ENCODE measurements at regions not wholly inside any gene's neighbourhood (a gene's known extent, or its start where the extent isn't known, plus 50 kb on each side); places are given as distances from the start of the nearest gene placed in this dataset.
A peak's percentile ranks its signal among the peaks of the same experiment; 100 is the strongest.

- H3K4me3 Mint-ChIP-seq (ENCODE audit: unreplicated experiment), result no peak overlapping the region
- TF ChIP-seq CTCF (IDR thresholded peaks at IDR 0.05), result no peak
- no peaks in the 10 kb centered on the region for H3K27me3 Mint-ChIP-seq (ENCODE audit: low read depth)
- H3K36me3 Mint-ChIP-seq (ENCODE audit: low read depth), result peaks cover 5% of the 10 kb centered on the region
- peaks cover 14% of the 10 kb centered on the region for H3K9me3 Mint-ChIP-seq (ENCODE audit: low read depth)
- DNase-seq (ENCODE audit: low spot score), result no peak
- peak overlapping the region; percentile 80 for H3K27ac Mint-ChIP-seq (ENCODE audit: unreplicated experiment)
- H3K4me1 Mint-ChIP-seq (ENCODE audit: low read depth), result peaks cover 30% of the 10 kb centered on the region
Observed at GRCh38 chr3:18098960-18099587, 326.1 kb downstream of the SATB1 start.

GRCh38 chr3:18097989-18098388, 327.1 kb downstream of the SATB1 start:
- no peak for DNase-seq (ENCODE audit: low spot score)
- H3K27me3 Mint-ChIP-seq (ENCODE audit: low read depth), result no peaks in the 10 kb centered on the region
- no peak overlapping the region for H3K4me3 Mint-ChIP-seq (ENCODE audit: unreplicated experiment)
- H3K27ac Mint-ChIP-seq (ENCODE audit: unreplicated experiment), result no peak overlapping the region
- H3K36me3 Mint-ChIP-seq (ENCODE audit: low read depth), result peaks cover 5% of the 10 kb centered on the region
- peaks cover 21% of the 10 kb centered on the region for H3K9me3 Mint-ChIP-seq (ENCODE audit: low read depth)
- TF ChIP-seq CTCF (IDR thresholded peaks at IDR 0.05), result no peak
- H3K4me1 Mint-ChIP-seq (ENCODE audit: low read depth), result peaks cover 30% of the 10 kb centered on the region

GRCh38 chr3:18097473-18097872, 327.7 kb downstream of the SATB1 start:
- Mint-ChIP-seq H3K27ac (ENCODE audit: unreplicated experiment) (no peak overlapping the region), H3K27me3 (ENCODE audit: low read depth) (no peaks in the 10 kb centered on the region), H3K9me3 (ENCODE audit: low read depth) (peaks cover 24% of the 10 kb centered on the region), H3K4me1 (ENCODE audit: low read depth) (peaks cover 30% of the 10 kb centered on the region), H3K36me3 (ENCODE audit: low read depth) (peaks cover 5% of the 10 kb centered on the region), H3K4me3 (ENCODE audit: unreplicated experiment) (no peak overlapping the region)
- no peak for DNase-seq (ENCODE audit: low spot score)
- TF ChIP-seq CTCF (IDR thresholded peaks at IDR 0.05), result no peak

- Mint-ChIP-seq H3K9me3 (ENCODE audit: low read depth) (peaks cover 22% of the 10 kb centered on the region), H3K27ac (ENCODE audit: unreplicated experiment) (no peak overlapping the region), H3K36me3 (ENCODE audit: low read depth) (peaks cover 3% of the 10 kb centered on the region), H3K4me1 (ENCODE audit: low read depth) (peaks cover 13% of the 10 kb centered on the region), H3K27me3 (ENCODE audit: low read depth) (no peaks in the 10 kb centered on the region), H3K4me3 (ENCODE audit: unreplicated experiment) (no peak overlapping the region)
- no peak for DNase-seq (ENCODE audit: low spot score)
- no peak for TF ChIP-seq CTCF (IDR thresholded peaks at IDR 0.05)
Observed at GRCh38 chr3:18092726-18093125, 332.4 kb downstream of the SATB1 start.

- H3K27me3 Mint-ChIP-seq (ENCODE audit: low read depth), result no peaks in the 10 kb centered on the region
- H3K36me3 Mint-ChIP-seq (ENCODE audit: low read depth), result peaks cover 2% of the 10 kb centered on the region
- H3K27ac Mint-ChIP-seq (ENCODE audit: unreplicated experiment), result no peak overlapping the region
- DNase-seq (ENCODE audit: low spot score), result no peak
- peaks cover 14% of the 10 kb centered on the region for H3K9me3 Mint-ChIP-seq (ENCODE audit: low read depth)
- peaks cover 13% of the 10 kb centered on the region for H3K4me1 Mint-ChIP-seq (ENCODE audit: low read depth)
- TF ChIP-seq CTCF (IDR thresholded peaks at IDR 0.05), result no peak
- no peak overlapping the region for H3K4me3 Mint-ChIP-seq (ENCODE audit: unreplicated experiment)
Observed at GRCh38 chr3:18090377-18090776, 334.8 kb downstream of the SATB1 start.

All from chondrocyte (in vitro differentiated cells).